Choroid plexus epithelial cell (primary cell): ENCODE measurements at regions not wholly inside any gene's neighbourhood (a gene's known extent, or its start where the extent isn't known, plus 50 kb on each side); places are given as distances from the start of the nearest gene placed in this dataset.
A peak's percentile ranks its signal among the peaks of the same experiment; 100 is the strongest.

ENCODE experiments used
- DNase-seq: peaks from one replicate; pipeline ENCODE4 v3.0.0-alpha.2; 2010; ENCODE audit warnings: low read depth
- H3K4me3 ChIP-seq: 2 replicates; pipeline ENCODE4 v1.5.1; 2011; ENCODE audit warnings: low read depth, mild to moderate bottlenecking, control low read depth, low read length, moderate library complexity
- CTCF ChIP-seq: conservative IDR thresholded peaks from 2 replicates; pipeline ENCODE4 v1.5.1; 2011; ENCODE audit warnings: low read depth, mild to moderate bottlenecking, control low read depth, inconsistent platforms, low read length, moderate library complexity

DNA sequence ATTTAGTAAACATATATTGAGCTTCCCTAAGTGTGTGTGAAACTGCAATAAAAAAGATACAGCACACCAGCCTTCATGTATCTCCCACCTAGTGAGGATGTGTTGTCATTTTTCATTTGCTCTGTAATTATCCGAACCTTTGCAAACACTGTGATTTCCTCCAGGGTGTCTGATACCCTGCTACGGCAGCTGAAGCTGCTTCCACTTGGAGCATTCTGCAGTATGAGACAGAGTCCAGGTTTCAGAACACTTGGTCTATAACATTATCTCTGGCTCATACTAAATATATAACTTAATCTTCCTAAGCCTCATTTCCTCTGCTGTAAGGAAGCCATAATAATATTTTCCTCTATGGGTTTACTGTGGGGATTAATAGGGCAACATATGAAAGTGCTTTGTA is 1338.1 kb upstream of the SLC10A2 start:
- TF ChIP-seq CTCF, result no peak
- no peak for DNase-seq
- no peak overlapping the region for H3K4me3 ChIP-seq

- H3K4me3 ChIP-seq, result no peak overlapping the region
- peak; percentile 83 for DNase-seq
- TF ChIP-seq CTCF, result no peak
Measured at GRCh38 chr13:104389691-104390090, 1323.5 kb upstream of the SLC10A2 start.

GRCh38 chr13:104387510-104387909 is 1321.3 kb upstream of the SLC10A2 start:
- DNase-seq, result no peak
- H3K4me3 ChIP-seq, result no peak overlapping the region
- TF ChIP-seq CTCF, result no peak

- peak; percentile 77 for DNase-seq
- no peak overlapping the region for H3K4me3 ChIP-seq
- TF ChIP-seq CTCF, result no peak
Measured at GRCh38 chr13:104385404-104385803, 1319.2 kb upstream of the SLC10A2 start.

DNA sequence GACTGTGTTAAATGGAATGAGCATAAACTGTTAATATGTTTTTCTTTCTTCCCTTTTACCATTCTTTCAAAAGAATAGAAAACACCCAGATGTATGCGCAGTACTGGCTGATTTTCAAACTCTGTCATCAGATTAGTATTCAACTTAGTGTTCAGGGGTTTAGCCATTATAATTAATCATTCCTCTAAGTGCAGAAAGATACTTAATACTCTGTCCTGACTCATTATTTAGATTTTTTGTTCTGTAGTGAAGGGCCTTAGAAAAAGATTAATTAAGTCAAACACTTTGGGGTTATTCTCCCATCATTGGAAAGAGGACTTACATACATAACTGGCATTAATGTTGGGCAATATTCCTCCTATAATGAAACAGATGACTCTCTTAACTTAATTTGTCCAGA is 1316.7 kb upstream of the SLC10A2 start:
- no peak for TF ChIP-seq CTCF
- no peak overlapping the region for H3K4me3 ChIP-seq
- DNase-seq, result no peak

DNA sequence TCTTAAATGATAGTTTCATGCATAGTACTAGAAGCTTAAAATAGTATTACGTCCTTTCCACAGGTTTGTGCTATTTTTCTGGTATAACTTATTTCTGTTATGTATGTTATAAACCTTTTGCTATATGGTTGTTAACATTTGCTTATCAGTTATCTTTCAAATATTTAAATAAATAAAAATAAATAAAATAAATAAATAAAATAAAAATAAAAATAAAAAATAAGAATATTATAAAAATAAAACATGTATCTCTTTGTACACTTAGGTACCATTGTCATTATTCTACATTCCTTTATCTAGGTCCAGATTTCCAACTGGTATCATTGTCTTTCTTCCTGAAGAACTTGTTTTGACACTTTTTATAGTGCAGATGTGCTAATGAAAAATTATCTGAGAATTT is 1310.4 kb upstream of the SLC10A2 start:
- no peak for DNase-seq
- H3K4me3 ChIP-seq, result no peak overlapping the region
- TF ChIP-seq CTCF, result no peak

DNA sequence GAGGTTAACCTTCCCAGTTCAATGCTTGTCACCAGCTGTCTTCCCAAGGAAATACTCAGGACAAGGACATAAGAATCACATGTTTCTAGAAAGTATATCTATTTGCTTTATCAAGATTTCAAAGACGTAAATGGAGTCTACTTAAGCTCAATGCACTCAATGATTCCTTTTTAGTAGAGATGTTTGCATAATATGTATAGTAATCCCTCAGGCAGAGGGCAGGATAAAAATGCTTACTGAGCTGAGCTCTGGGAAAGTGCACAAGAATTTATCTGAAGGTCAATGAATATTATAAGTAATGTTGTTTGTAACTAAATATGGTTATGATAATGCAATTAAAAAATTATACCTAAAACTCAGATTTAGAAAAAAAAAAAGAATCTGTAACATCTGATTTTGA is 1309.4 kb upstream of the SLC10A2 start:
- no peak for DNase-seq
- no peak for TF ChIP-seq CTCF
- no peak overlapping the region for H3K4me3 ChIP-seq
